ENCODE measurements at regions not wholly inside any gene's neighbourhood (a gene's known extent, or its start where the extent isn't known, plus 50 kb on each side); places are given as distances from the start of the nearest gene placed in this dataset.
"Not testable (repeated sequence)": the region's sequence is repeated elsewhere in the genome, so short reads cannot be mapped to it uniquely, and the experiment has no call there.

DNA sequence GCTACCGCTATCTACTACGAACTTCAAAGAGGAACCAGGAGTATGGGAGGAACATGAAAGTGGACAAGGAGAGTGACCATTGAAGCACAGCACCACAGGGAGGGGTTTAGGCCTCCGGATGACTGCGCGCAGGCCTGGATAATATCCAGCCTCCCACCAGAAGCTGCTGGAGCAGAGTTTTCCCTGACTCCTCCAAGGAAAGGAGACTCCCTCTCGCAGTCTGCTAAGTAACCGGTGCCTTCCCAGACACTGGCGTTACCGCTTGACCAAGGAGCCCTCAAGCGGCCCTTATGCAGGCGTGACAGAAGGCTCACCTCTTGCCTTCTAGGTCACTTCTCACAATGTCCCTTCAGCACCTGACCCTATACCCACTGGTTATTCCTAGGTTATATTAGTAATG, 64.2 kb upstream of the BTG3 start:
- not testable (repeated sequence) for DNase-seq

DNA sequence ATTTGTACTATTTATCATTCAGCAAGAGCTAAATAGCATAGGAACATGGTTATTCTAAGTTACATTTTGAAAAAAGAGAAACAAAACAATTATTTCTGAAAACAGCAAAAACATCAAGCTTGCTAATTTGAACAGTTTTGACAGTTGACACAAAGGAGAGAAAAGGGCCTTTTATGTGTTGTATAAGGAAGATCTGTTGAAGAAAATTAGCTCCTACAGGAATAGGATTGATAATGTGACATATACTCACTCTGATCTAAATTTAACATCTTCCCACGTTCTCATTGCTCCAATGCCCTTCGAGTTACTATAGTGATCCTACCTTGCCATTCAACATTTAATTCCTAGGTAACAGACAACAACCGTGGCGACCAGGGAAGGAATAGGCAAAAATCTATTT, 61.4 kb upstream of the BTG3 start:
- DNase-seq: no peak

- no peak for DNase-seq
Measured at GRCh38 chr21:17673261-17674020, 60.7 kb upstream of the BTG3 start.

DNA sequence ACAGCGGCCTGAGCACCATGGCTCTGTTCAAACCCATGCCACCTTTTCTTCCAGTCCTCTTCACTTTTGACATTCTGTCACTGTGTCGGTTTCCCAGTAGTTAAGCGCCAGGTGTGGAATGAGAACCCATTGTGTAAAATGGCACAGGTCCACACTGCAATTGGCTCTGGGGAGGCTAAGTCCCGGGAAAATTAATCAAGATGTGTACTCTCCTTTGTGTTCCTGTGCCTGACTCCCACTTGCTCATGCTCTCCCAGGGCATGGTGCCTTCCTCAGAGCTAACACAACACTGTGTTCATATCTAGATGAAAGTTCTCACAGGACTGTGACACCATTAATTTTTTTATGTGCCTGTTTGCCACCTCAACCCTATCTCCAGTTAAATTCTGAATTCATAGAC, 59.0 kb upstream of the BTG3 start:
- no peak for DNase-seq

DNA sequence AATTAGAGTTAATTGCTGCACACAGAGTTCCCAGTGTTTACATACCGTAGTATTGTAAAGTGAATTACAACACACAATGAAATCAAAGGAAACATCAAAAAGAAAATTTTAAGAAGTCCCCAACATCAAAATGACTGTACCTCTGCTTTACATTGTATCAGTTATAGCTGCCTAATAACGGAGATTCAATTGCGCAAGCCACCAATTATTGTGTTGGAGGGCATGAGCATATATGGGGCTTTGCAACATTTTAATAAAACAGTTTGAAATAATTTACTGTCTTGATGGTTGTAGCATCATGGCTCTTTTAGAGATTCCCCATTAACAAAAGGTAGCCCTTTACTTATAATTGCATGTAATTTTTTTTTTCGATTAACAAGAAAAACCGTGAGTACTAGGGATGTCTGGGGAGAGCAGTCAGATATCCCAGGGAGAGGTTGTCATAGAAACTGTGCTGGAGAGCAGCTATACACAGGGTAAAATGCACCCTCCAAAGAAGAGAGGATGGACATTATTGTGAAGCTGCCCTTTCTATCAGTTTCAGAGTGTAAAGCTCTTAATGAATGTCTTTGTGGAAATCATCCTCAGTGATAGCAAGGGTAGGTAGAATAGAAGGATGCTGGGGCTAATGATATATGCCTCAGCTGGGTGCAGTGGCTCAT, 55.9 kb upstream of the BTG3 start:
- peak in 2 of 3 experiments; percentile 27 to 80 for DNase-seq

- DNase-seq: no peak
Measured at GRCh38 chr21:17667256-17667655, 54.6 kb upstream of the BTG3 start.

Data from NCI-H1417 (cell line).